ENCODE measurements at regions not wholly inside any gene's neighbourhood (a gene's known extent, or its start where the extent isn't known, plus 50 kb on each side); places are given as distances from the start of the nearest gene placed in this dataset.
"Not testable (repeated sequence)": the region's sequence is repeated elsewhere in the genome, so short reads cannot be mapped to it uniquely, and the experiment has no call there.

- DNase-seq, result no peak
Measured at GRCh38 chr12:20148241-20148640, 220.1 kb upstream of the PDE3A start.

GRCh38 chr12:20150835-20151422 lies 217.4 kb upstream of the PDE3A start:
- Histone ChIP-seq H3K27me3 (ENCODE audit: control insufficient read depth, insufficient read depth, low read length) (no peaks in the 10 kb centered on the region), H3K36me3 (replicated peaks; ENCODE audit: control insufficient read depth, insufficient read depth, low read length) (no peaks in the 10 kb centered on the region), H3K4me3 (ENCODE audit: insufficient read depth, low read depth, low read length) (no peak overlapping the region)
- DNase-seq, result no peak

More at GRCh38 chr12:20148241-20148640, 220.1 kb upstream of the PDE3A start:
- Histone ChIP-seq H3K4me3 (ENCODE audit: insufficient read depth, low read depth, low read length) (no peak overlapping the region), H3K36me3 (replicated peaks; ENCODE audit: control insufficient read depth, insufficient read depth, low read length) (no peaks in the 10 kb centered on the region), H3K27me3 (ENCODE audit: control insufficient read depth, insufficient read depth, low read length) (no peaks in the 10 kb centered on the region)

GRCh38 chr12:20154052-20154451 lies 214.3 kb upstream of the PDE3A start:
- no peak for DNase-seq
- no peaks in the 10 kb centered on the region for H3K36me3 ChIP-seq (replicated peaks; ENCODE audit: control insufficient read depth, insufficient read depth, low read length)
- no peaks in the 10 kb centered on the region for H3K27me3 ChIP-seq (ENCODE audit: control insufficient read depth, insufficient read depth, low read length)
- H3K4me3 ChIP-seq (ENCODE audit: insufficient read depth, low read depth, low read length), result no peak overlapping the region

GRCh38 chr12:20155374-20155773 lies 213.0 kb upstream of the PDE3A start:
- Histone ChIP-seq H3K27me3 (ENCODE audit: control insufficient read depth, insufficient read depth, low read length) (no peaks in the 10 kb centered on the region), H3K4me3 (ENCODE audit: insufficient read depth, low read depth, low read length) (no peak overlapping the region), H3K36me3 (replicated peaks; ENCODE audit: control insufficient read depth, insufficient read depth, low read length) (no peaks in the 10 kb centered on the region)
- DNase-seq, result no peak

- not testable (repeated sequence) for H3K27me3 ChIP-seq (ENCODE audit: control insufficient read depth, insufficient read depth, low read length); H3K36me3 ChIP-seq (replicated peaks; ENCODE audit: control insufficient read depth, insufficient read depth, low read length); DNase-seq; H3K4me3 ChIP-seq (ENCODE audit: insufficient read depth, low read depth, low read length)
Measured at GRCh38 chr12:20160899-20161298, 207.4 kb upstream of the PDE3A start.

- no peaks in the 10 kb centered on the region for H3K27me3 ChIP-seq (ENCODE audit: control insufficient read depth, insufficient read depth, low read length)
- no peak overlapping the region for H3K4me3 ChIP-seq (ENCODE audit: insufficient read depth, low read depth, low read length)
- DNase-seq, result no peak
- H3K36me3 ChIP-seq (replicated peaks; ENCODE audit: control insufficient read depth, insufficient read depth, low read length), result no peaks in the 10 kb centered on the region
Measured at GRCh38 chr12:20174528-20175175, 193.7 kb upstream of the PDE3A start.

GRCh38 chr12:20175704-20176388 lies 192.5 kb upstream of the PDE3A start:
- Histone ChIP-seq H3K36me3 (replicated peaks; ENCODE audit: control insufficient read depth, insufficient read depth, low read length) (no peaks in the 10 kb centered on the region), H3K27me3 (ENCODE audit: control insufficient read depth, insufficient read depth, low read length) (no peaks in the 10 kb centered on the region), H3K4me3 (ENCODE audit: insufficient read depth, low read depth, low read length) (no peak overlapping the region)
- no peak for DNase-seq

GRCh38 chr12:20181416-20182180 lies 186.7 kb upstream of the PDE3A start:
- no peak for DNase-seq
- no peaks in the 10 kb centered on the region for H3K27me3 ChIP-seq (ENCODE audit: control insufficient read depth, insufficient read depth, low read length)
- no peaks in the 10 kb centered on the region for H3K36me3 ChIP-seq (replicated peaks; ENCODE audit: control insufficient read depth, insufficient read depth, low read length)
- H3K4me3 ChIP-seq (ENCODE audit: insufficient read depth, low read depth, low read length), result no peak overlapping the region

GRCh38 chr12:20183563-20183962 lies 184.8 kb upstream of the PDE3A start:
- Histone ChIP-seq H3K27me3 (ENCODE audit: control insufficient read depth, insufficient read depth, low read length) (no peaks in the 10 kb centered on the region), H3K4me3 (ENCODE audit: insufficient read depth, low read depth, low read length) (no peak overlapping the region), H3K36me3 (replicated peaks; ENCODE audit: control insufficient read depth, insufficient read depth, low read length) (no peaks in the 10 kb centered on the region)
- no peak for DNase-seq

- Histone ChIP-seq H3K4me3 (ENCODE audit: insufficient read depth, low read depth, low read length) (no peak overlapping the region), H3K36me3 (replicated peaks; ENCODE audit: control insufficient read depth, insufficient read depth, low read length) (no peaks in the 10 kb centered on the region), H3K27me3 (ENCODE audit: control insufficient read depth, insufficient read depth, low read length) (no peaks in the 10 kb centered on the region)
- no peak for DNase-seq
Measured at GRCh38 chr12:20184514-20184913, 183.8 kb upstream of the PDE3A start.

GRCh38 chr12:20187456-20187855 lies 180.9 kb upstream of the PDE3A start:
- Histone ChIP-seq H3K27me3 (ENCODE audit: control insufficient read depth, insufficient read depth, low read length) (no peaks in the 10 kb centered on the region), H3K4me3 (ENCODE audit: insufficient read depth, low read depth, low read length) (no peak overlapping the region), H3K36me3 (replicated peaks; ENCODE audit: control insufficient read depth, insufficient read depth, low read length) (no peaks in the 10 kb centered on the region)
- no peak for DNase-seq

- Histone ChIP-seq H3K4me3 (ENCODE audit: insufficient read depth, low read depth, low read length) (no peak overlapping the region), H3K27me3 (ENCODE audit: control insufficient read depth, insufficient read depth, low read length) (no peaks in the 10 kb centered on the region), H3K36me3 (replicated peaks; ENCODE audit: control insufficient read depth, insufficient read depth, low read length) (no peaks in the 10 kb centered on the region)
- no peak for DNase-seq
Measured at GRCh38 chr12:20188930-20189653, 179.2 kb upstream of the PDE3A start.

GRCh38 chr12:20189767-20190166 lies 178.6 kb upstream of the PDE3A start:
- Histone ChIP-seq H3K27me3 (ENCODE audit: control insufficient read depth, insufficient read depth, low read length) (no peaks in the 10 kb centered on the region), H3K36me3 (replicated peaks; ENCODE audit: control insufficient read depth, insufficient read depth, low read length) (no peaks in the 10 kb centered on the region), H3K4me3 (ENCODE audit: insufficient read depth, low read depth, low read length) (no peak overlapping the region)
- DNase-seq, result no peak

GRCh38 chr12:20194171-20194570 lies 174.2 kb upstream of the PDE3A start:
- H3K36me3 ChIP-seq (replicated peaks; ENCODE audit: control insufficient read depth, insufficient read depth, low read length), result no peaks in the 10 kb centered on the region
- H3K4me3 ChIP-seq (ENCODE audit: insufficient read depth, low read depth, low read length), result no peak overlapping the region
- peak; percentile 21 for DNase-seq
- H3K27me3 ChIP-seq (ENCODE audit: control insufficient read depth, insufficient read depth, low read length), result no peaks in the 10 kb centered on the region
